ENCODE measurements at regions not wholly inside any gene's neighbourhood (a gene's known extent, or its start where the extent isn't known, plus 50 kb on each side); places are given as distances from the start of the nearest gene placed in this dataset.

DNA sequence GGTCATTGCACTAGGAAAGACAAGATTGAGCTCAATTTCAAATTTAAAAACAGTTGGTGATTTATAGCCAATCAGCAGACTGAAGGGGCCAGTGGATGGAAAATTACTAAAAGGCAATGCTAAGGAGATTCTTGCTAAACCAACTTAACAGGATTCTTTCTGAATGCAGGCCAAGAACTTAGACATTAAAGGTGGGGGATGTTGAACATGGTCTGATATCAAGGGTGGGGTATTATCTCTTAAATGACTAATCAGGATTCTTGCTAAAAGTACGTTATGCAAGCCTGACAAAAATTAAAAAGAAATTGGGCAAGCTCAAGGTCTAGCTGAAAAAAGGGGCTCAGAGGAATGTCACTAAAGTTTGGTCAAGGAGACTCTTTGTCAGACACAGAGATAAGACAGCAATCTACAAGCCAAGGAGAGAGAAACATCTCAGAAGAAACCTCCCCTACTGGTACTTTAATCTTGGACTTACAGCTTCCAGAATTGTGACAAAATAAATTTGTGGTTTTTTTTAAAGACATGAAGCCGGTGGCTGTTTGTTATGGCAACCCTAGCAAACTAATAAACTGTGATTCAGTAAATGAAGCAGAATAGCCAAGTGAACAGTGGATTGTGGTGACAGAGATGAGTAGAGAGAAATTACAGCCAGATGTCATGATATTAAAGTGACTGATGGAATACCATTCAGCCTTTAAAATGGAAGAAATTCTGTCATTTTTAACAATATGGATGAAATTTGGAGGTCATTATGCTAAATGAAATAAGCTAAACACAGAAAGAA is 120.3 kb upstream of the KLHL4 start:
- H3K4me3 ChIP-seq (ENCODE audit: low read depth, low read length) = no peak overlapping the region
- ChIA-PET CTCF (interaction anchor here (0.6 kb wide), 1 partner anchor 309 kb away, joined by 3 read pairs; no protein-coding TSS in a partner anchor), POLR2A (no interaction called here)
- no peaks in the 10 kb centered on the region for H3K9me3 ChIP-seq (ENCODE audit: control insufficient read depth, insufficient read depth, low read length)
- no peak overlapping the region for H3K27ac ChIP-seq (ENCODE audit: low read depth, low read length)
- no peaks in the 10 kb centered on the region for H3K27me3 ChIP-seq (ENCODE audit: control insufficient read depth, insufficient read depth, low read length)
- no peak for DNase-seq (ENCODE audit: low read depth, low spot score)
- TF ChIP-seq, protein P1, sequence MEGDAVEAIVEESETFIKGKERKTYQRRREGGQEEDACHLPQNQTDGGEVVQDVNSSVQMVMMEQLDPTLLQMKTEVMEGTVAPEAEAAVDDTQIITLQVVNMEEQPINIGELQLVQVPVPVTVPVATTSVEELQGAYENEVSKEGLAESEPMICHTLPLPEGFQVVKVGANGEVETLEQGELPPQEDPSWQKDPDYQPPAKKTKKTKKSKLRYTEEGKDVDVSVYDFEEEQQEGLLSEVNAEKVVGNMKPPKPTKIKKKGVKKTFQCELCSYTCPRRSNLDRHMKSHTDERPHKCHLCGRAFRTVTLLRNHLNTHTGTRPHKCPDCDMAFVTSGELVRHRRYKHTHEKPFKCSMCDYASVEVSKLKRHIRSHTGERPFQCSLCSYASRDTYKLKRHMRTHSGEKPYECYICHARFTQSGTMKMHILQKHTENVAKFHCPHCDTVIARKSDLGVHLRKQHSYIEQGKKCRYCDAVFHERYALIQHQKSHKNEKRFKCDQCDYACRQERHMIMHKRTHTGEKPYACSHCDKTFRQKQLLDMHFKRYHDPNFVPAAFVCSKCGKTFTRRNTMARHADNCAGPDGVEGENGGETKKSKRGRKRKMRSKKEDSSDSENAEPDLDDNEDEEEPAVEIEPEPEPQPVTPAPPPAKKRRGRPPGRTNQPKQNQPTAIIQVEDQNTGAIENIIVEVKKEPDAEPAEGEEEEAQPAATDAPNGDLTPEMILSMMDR (IDR thresholded peaks at IDR 0.05; ENCODE audit: low read depth, low read length) = no peak

DNA sequence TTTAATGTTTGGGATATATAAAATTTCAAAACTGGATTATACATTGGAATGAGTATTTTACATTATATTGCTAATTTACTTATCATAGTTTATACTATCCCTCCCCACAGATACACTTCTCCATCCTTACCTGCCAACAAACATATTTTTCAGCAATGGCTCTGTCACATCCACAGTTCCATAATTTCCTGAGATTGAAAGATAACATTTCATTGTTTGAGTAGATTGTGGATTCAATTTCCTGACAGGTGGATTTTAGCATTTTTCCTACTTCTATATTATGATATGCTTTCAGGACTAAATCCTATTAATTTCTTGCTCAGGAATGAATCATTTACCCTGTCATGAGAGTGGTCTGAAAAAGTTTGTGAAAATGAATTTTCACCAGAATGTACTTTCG is 115.3 kb upstream of the KLHL4 start:
- Histone ChIP-seq H3K4me3 (ENCODE audit: low read depth, low read length) (no peak overlapping the region), H3K9me3 (ENCODE audit: control insufficient read depth, insufficient read depth, low read length) (peaks cover 5% of the 10 kb centered on the region; the same call in 1 of the 2 replicates), H3K27ac (ENCODE audit: low read depth, low read length) (no peak overlapping the region), H3K27me3 (ENCODE audit: control insufficient read depth, insufficient read depth, low read length) (no peaks in the 10 kb centered on the region)
- TF ChIP-seq, protein P1 (IDR thresholded peaks at IDR 0.05; ENCODE audit: low read depth, low read length) = no peak
- CTCF ChIA-PET = no interaction called here
- DNase-seq (ENCODE audit: low read depth, low spot score) = no peak
- POLR2A ChIA-PET = no interaction called here

DNA sequence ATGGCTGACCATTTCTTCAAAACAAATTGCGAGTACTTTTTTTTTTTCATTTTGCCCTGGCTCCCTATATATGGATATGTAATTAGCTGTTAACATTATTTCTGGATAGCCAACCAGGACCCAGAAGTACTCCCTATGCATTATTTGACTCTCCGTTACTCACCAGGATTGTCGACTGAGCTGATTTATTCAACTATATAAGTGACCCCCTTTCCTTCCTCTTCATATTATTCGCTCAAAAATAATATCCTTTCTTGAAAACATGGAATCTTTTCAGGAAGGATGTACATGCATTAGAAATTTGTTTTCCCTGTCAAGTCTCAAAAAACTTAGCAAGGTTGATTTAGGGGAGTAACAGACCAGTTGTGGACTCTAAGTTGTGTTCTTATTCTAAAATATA is 114.1 kb upstream of the KLHL4 start:
- TF ChIP-seq, protein P1 (IDR thresholded peaks at IDR 0.05; ENCODE audit: low read depth, low read length) = no peak
- DNase-seq (ENCODE audit: low read depth, low spot score) = no peak
- H3K27ac ChIP-seq (ENCODE audit: low read depth, low read length) = no peak overlapping the region
- H3K27me3 ChIP-seq (ENCODE audit: control insufficient read depth, insufficient read depth, low read length) = no peaks in the 10 kb centered on the region
- POLR2A ChIA-PET = no interaction called here
- CTCF ChIA-PET = no interaction called here
- H3K4me3 ChIP-seq (ENCODE audit: low read depth, low read length) = no peak overlapping the region
- H3K9me3 ChIP-seq (ENCODE audit: control insufficient read depth, insufficient read depth, low read length) = peaks cover 5% of the 10 kb centered on the region; the same call in 1 of the 2 replicates

DNA sequence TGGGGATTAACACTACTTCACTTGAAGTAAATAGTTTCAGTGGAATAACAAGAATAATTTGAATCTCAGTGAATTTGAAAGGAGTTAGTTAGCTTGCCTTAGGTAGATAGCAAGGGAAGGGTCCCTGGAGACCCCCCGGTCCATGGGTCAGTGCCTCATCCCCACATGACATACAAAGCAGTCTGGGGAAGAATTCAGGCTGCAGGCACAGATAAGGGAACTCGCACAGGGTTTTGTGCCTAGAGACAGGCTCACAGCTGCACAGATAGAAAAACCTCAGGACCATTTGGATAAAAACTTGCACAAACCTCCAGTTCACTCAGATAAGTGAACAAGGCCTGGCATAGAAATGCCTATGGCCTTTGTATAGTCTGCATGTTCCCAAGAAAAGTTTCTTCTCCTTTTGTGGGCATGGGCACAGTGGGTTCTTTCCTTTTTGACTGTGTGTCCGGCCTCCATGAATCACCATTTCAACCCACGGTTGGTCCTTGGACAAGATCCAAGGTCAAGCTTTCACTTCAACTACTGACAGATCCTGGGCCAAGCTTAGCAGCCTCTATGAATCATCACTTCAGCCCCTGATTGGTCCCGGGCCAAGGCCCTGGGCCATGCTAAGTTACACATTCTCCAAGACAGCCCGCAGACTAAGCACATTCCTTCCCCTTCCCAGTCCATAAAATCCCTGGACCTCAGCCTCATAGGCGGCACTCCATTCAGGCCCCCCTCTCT is 108.3 kb upstream of the KLHL4 start:
- Histone ChIP-seq H3K9me3 (ENCODE audit: control insufficient read depth, insufficient read depth, low read length) (peaks cover 5% of the 10 kb centered on the region; the same call in 1 of the 2 replicates), H3K4me3 (ENCODE audit: low read depth, low read length) (no peak overlapping the region), H3K27ac (ENCODE audit: low read depth, low read length) (no peak overlapping the region), H3K27me3 (ENCODE audit: control insufficient read depth, insufficient read depth, low read length) (no peaks in the 10 kb centered on the region)
- ChIA-PET CTCF (no interaction called here), POLR2A (no interaction called here)
- TF ChIP-seq, protein P1 (IDR thresholded peaks at IDR 0.05; ENCODE audit: low read depth, low read length) = no peak
- no peak for DNase-seq (ENCODE audit: low read depth, low spot score)

DNA sequence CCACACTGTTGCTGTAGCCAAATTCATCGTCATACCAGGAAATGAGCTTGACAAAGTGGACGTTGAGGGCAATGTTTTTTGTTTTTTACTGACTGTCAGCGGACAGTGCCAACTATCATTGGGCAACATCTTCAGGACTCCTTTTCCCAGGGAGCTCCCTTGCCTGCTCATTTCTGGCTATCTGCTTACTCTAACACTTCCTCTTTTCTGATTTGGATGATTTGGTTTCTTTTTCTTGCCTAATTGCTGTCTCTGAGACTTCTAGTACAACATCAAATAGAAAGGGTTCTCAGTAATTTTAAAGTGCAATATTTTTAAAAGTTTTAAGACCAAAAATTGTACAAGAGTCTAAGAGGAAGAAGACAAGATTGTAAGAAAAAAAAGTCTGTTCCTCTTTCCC is 92.0 kb upstream of the KLHL4 start:
- no peak for DNase-seq (ENCODE audit: low read depth, low spot score)
- Histone ChIP-seq H3K9me3 (ENCODE audit: control insufficient read depth, insufficient read depth, low read length) (no peaks in the 10 kb centered on the region), H3K4me3 (ENCODE audit: low read depth, low read length) (no peak overlapping the region), H3K27ac (ENCODE audit: low read depth, low read length) (no peak overlapping the region), H3K27me3 (ENCODE audit: control insufficient read depth, insufficient read depth, low read length) (no peaks in the 10 kb centered on the region)
- POLR2A ChIA-PET = no interaction called here
- TF ChIP-seq, protein P1 (IDR thresholded peaks at IDR 0.05; ENCODE audit: low read depth, low read length) = no peak
- CTCF ChIA-PET = no interaction called here

Measured in AG04450 (cell line).